GM12873 (cell line): ENCODE measurements at regions not wholly inside any gene's neighbourhood (a gene's known extent, or its start where the extent isn't known, plus 50 kb on each side); places are given as distances from the start of the nearest gene placed in this dataset.

Source experiments
- CTCF ChIP-seq: IDR thresholded peaks from 2 replicates; pipeline ENCODE4 v1.5.1; 2012; ENCODE audit warnings: low read depth, mild to moderate bottlenecking, moderate library complexity, low read length, control low read depth; ENCODE audit not compliant: insufficient read depth; ENCODE audit errors: missing control alignments

GRCh38 chr6:139728876-139729427 lies 354.5 kb upstream of the CITED2 start:
- no peak for TF ChIP-seq CTCF

- no peak for TF ChIP-seq CTCF
Measured at GRCh38 chr6:139722530-139722929, 348.1 kb upstream of the CITED2 start.

- TF ChIP-seq CTCF, result no peak
Measured at GRCh38 chr6:139721954-139722353, 347.5 kb upstream of the CITED2 start.

- TF ChIP-seq CTCF, result no peak
Measured at GRCh38 chr6:139713900-139714506, 339.6 kb upstream of the CITED2 start.

GRCh38 chr6:139713424-139713823 lies 339.0 kb upstream of the CITED2 start:
- TF ChIP-seq CTCF, result no peak

- TF ChIP-seq CTCF, result no peak
Measured at GRCh38 chr6:139712830-139713229, 338.4 kb upstream of the CITED2 start.

GRCh38 chr6:139711804-139712585 lies 337.5 kb upstream of the CITED2 start:
- no peak for TF ChIP-seq CTCF
